SK-N-SH (cell line): ENCODE measurements at regions not wholly inside any gene's neighbourhood (a gene's known extent, or its start where the extent isn't known, plus 50 kb on each side); places are given as distances from the start of the nearest gene placed in this dataset.

Experiments
- CTCF ChIA-PET: fragments of 300-600, 350-600 bp; formaldehyde crosslinking; extraction: SDS; loops from one replicate; lab custom pipeline; 2021; lab: Yijun Ruan, JAX
- POLR2A ChIA-PET: fragments of 350-600 bp; sonication (Branson Sonifier 250); formaldehyde crosslinking; extraction: SDS; loops from one replicate; lab custom pipeline; 2020; ENCODE audit warnings: antibody characterized with exemption, inconsistent platforms; lab: Yijun Ruan, JAX
- DNase-seq: peaks from one replicate; pipeline ENCODE4 v3.0.0; 2012
- H2AFZ ChIP-seq: fragments of 200-600 bp; sonication (generic); 2 replicates; pipeline ENCODE4 v1.8.1; 2016; ENCODE audit warnings: antibody characterized with exemption, mild to moderate bottlenecking, low read depth
- H3F3A ChIP-seq: fragments of 200-600 bp; sonication (generic); replicated peaks from 2 replicates; pipeline ENCODE3; 2016; ENCODE audit warnings: antibody characterized with exemption, mild to moderate bottlenecking; ENCODE audit not compliant: insufficient read depth
- H3K27ac ChIP-seq, 2 experiments: fragments of 200-500 bp in 1 of 2; fragments of 200-600 bp in 1 of 2; sonication (Bioruptor generic) in 1 of 2; sonication (generic), shearing (Covaris generic) in 1 of 2; 2 replicates each; pipeline versions ENCODE4 v1.5.1 to v1.6.1; 2014 to 2016; ENCODE audit warnings: low read depth in 2 of 2, inconsistent platforms in 1 of 2, low read length in 1 of 2, mild to moderate bottlenecking in 1 of 2, mixed read lengths in 1 of 2
- H3K27me3 ChIP-seq: fragments of 200-600 bp; sonication (generic), shearing (Covaris generic); 2 replicates; pipeline ENCODE4 v1.6.1; 2016; ENCODE audit warnings: mixed run types; ENCODE audit not compliant: insufficient read depth
- H3K36me3 ChIP-seq, 2 experiments: fragments of 200-500 bp in 1 of 2; fragments of 200-600 bp in 1 of 2; sonication (Bioruptor generic) in 1 of 2; sonication (generic) in 1 of 2; replicated peaks in 1 of 2; 2 replicates each; pipeline versions ENCODE3 to v1.5.1; 2014 to 2016; ENCODE audit warnings: low read length in 1 of 2, mild to moderate bottlenecking in 1 of 2; ENCODE audit not compliant: insufficient read depth in 2 of 2, control insufficient read depth in 1 of 2
- H3K4me1 ChIP-seq, 2 experiments: fragments of 200-500 bp in 1 of 2; fragments of 200-600 bp in 1 of 2; sonication (Bioruptor generic) in 1 of 2; sonication (generic), shearing (Covaris generic) in 1 of 2; 2 replicates each; pipeline versions ENCODE4 v1.5.1 to v1.6.1; 2014 to 2016; ENCODE audit warnings: low read depth in 1 of 2, low read length in 1 of 2, mixed run types in 1 of 2; ENCODE audit not compliant: insufficient read depth in 2 of 2, control insufficient read depth in 1 of 2
- H3K4me2 ChIP-seq: fragments of 200-600 bp; sonication (generic), shearing (Covaris generic); 2 replicates; pipeline ENCODE4 v1.6.1; 2017; ENCODE audit warnings: mixed run types
- H3K4me3 ChIP-seq, 2 experiments: fragments of 200-500 bp in 1 of 2; fragments of 200-600 bp in 1 of 2; sonication (Bioruptor generic) in 1 of 2; sonication (generic), shearing (Covaris generic) in 1 of 2; 2 replicates each; pipeline versions ENCODE4 v1.5.1 to v1.8.1; 2014 to 2016; ENCODE audit warnings: low read depth in 2 of 2, inconsistent platforms in 1 of 2, low read length in 1 of 2, mild to moderate bottlenecking in 1 of 2, mixed read lengths in 1 of 2, moderate library complexity in 1 of 2
- H3K79me2 ChIP-seq: fragments of 200-600 bp; sonication (generic); 2 replicates; pipeline ENCODE4 v1.8.1; 2017; ENCODE audit warnings: mild to moderate bottlenecking; ENCODE audit not compliant: insufficient read depth
- H3K9ac ChIP-seq: fragments of 200-600 bp; sonication (generic); 2 replicates; pipeline ENCODE4 v1.6.1; 2017; ENCODE audit warnings: mixed run types
- H3K9me2 ChIP-seq: fragments of 200-600 bp; sonication (generic); 2 replicates; pipeline ENCODE4 v1.6.1; 2017; ENCODE audit warnings: mixed run types
- H3K9me3 ChIP-seq: fragments of 200-600 bp; sonication (generic); 2 replicates; pipeline ENCODE4 v1.6.1; 2017; ENCODE audit warnings: mixed run types, mild to moderate bottlenecking, moderate library complexity
- H4K20me1 ChIP-seq: fragments of 200-600 bp; sonication (generic); 2 replicates; pipeline ENCODE4 v1.6.1; 2017; ENCODE audit warnings: mild to moderate bottlenecking, mixed run types; ENCODE audit not compliant: insufficient read depth
- CHD2 ChIP-seq: fragments of 150-350 bp; IDR thresholded peaks from 2 replicates; pipeline ENCODE4 v1.6.1; 2018; ENCODE audit warnings: low read length; ENCODE audit not compliant: partially characterized antibody
- FOXM1 ChIP-seq: IDR thresholded peaks from 2 replicates; pipeline ENCODE4 v1.4.0; 2012; ENCODE audit warnings: low read depth, mild to moderate bottlenecking
- GABPA ChIP-seq: IDR thresholded peaks from 2 replicates; pipeline ENCODE4 v1.4.0; 2012; ENCODE audit warnings: low read depth, mild to moderate bottlenecking
- GATA2 ChIP-seq: sonication (generic); formaldehyde crosslinking; IDR thresholded peaks from 2 replicates; pipeline ENCODE4 v1.5.0; 2020; ENCODE audit warnings: mild to moderate bottlenecking, missing genetic modification reagents
- NRF1 ChIP-seq: IDR thresholded peaks from 2 replicates; pipeline ENCODE4 v1.6.1; 2012; ENCODE audit warnings: low read depth, mild to moderate bottlenecking, low read length
- TAF1 ChIP-seq: IDR thresholded peaks from 2 replicates; pipeline ENCODE4 v1.6.1; 2012; ENCODE audit warnings: low read depth, mild to moderate bottlenecking, low read length, moderate library complexity, borderline replicate concordance
- TEAD4 ChIP-seq: IDR thresholded peaks from 2 replicates; pipeline ENCODE4 v1.4.0; 2012; ENCODE audit warnings: mild to moderate bottlenecking, borderline replicate concordance; ENCODE audit not compliant: insufficient read depth
- WGBS: methylation state at CpG from one replicate; pipeline ENCODE4 v1.1.6; 2017; ENCODE audit warnings: low lambda C conversion rate; 5-methylcytosine and 5-hydroxymethylcytosine counted together
- TF ChIP-seq, protein P1 (sequence below): IDR thresholded peaks from 2 replicates; pipeline ENCODE4 v1.4.0; 2012; ENCODE audit warnings: low read depth, borderline replicate concordance
- TF ChIP-seq, protein P2 (sequence below): fragments of 200-600 bp; sonication (generic); IDR thresholded peaks from 2 replicates; pipeline ENCODE4 v1.6.1; 2017; ENCODE audit warnings: antibody characterized with exemption, mild to moderate bottlenecking, moderate library complexity

DNA sequence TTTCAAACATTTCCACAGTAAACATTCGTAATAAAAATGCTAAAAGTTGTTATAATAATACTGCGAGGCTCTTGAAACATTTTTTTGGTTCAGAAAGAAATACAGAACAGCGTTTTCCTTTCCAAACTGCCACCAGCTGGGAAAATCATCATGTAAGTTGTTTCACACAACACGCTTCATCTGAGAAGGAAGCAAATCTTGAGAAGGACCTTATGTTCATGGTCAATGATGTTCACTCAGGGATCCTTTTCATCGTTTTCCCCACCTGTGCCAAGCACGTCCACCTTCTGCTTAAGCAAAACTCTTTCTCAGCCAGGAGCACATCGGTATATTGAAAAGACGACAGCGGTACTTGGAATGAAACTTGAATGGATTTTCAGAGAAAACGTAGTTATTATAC, 274.5 kb upstream of the ELAC2 start:
- no peaks in the 10 kb centered on the region for H3K9me2 ChIP-seq
- no peak overlapping the region for H3K4me3 ChIP-seq
- H3K9me3 ChIP-seq: no peaks in the 10 kb centered on the region
- H3K27me3 ChIP-seq: peaks cover 4% of the 10 kb centered on the region
- WGBS: 29% methylated on average over 10 of the region's 10 CpGs
- no peaks in the 10 kb centered on the region for H3K4me1 ChIP-seq
- H2AFZ ChIP-seq: no peak overlapping the region
- TF ChIP-seq, protein P1, sequence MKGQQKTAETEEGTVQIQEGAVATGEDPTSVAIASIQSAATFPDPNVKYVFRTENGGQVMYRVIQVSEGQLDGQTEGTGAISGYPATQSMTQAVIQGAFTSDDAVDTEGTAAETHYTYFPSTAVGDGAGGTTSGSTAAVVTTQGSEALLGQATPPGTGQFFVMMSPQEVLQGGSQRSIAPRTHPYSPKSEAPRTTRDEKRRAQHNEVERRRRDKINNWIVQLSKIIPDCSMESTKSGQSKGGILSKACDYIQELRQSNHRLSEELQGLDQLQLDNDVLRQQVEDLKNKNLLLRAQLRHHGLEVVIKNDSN: no peak
- TF ChIP-seq GABPA: no peak
- POLR2A ChIA-PET: no interaction called here
- H3F3A ChIP-seq: no peaks in the 10 kb centered on the region
- no peaks in the 10 kb centered on the region for H3K36me3 ChIP-seq
- no peak for DNase-seq
- H3K79me2 ChIP-seq: no peaks in the 10 kb centered on the region
- H3K27ac ChIP-seq: no peak overlapping the region
- H3K4me2 ChIP-seq: no peak overlapping the region
- CTCF ChIA-PET: no interaction called here
- no peak overlapping the region for H3K9ac ChIP-seq
- no peaks in the 10 kb centered on the region for H4K20me1 ChIP-seq

DNA sequence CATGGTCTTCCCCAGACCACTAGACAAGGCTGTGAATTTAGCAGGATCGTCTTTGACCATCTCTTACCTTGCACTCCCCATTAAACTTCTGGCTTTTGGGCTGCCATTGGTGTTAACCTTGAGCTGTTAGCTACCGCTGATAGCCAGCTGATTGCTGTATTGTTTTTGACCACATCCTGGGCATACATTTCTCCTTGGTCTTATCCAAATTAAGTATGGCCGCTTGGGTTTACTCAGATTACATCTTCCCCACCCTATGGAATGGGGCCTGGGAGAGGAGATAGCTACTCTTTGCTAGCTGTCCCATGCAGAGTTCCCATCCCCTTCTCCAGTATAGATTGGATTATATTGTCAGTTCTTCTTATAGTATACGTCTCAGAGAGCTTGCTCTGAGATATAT, 270.4 kb upstream of the ELAC2 start:
- Histone ChIP-seq H3K9me2 (no peaks in the 10 kb centered on the region), H3K9me3 (no peaks in the 10 kb centered on the region), H3K27me3 (no peaks in the 10 kb centered on the region; the same call in 1 of the 2 replicates), H3K9ac (no peak overlapping the region), H3F3A (no peaks in the 10 kb centered on the region), H3K79me2 (no peaks in the 10 kb centered on the region), H3K36me3 (no peaks in the 10 kb centered on the region), H4K20me1 (no peaks in the 10 kb centered on the region), H3K4me2 (no peak overlapping the region), H3K4me3 (no peak overlapping the region), H3K27ac (no peak overlapping the region), H2AFZ (no peak overlapping the region), H3K4me1 (no peaks in the 10 kb centered on the region)
- POLR2A ChIA-PET: no interaction called here
- no peak for DNase-seq
- WGBS: 9% methylated on average over 4 of the region's 4 CpGs
- CTCF ChIA-PET: no interaction called here
- TF ChIP-seq CHD2 (no peak), TEAD4 (no peak)

DNA sequence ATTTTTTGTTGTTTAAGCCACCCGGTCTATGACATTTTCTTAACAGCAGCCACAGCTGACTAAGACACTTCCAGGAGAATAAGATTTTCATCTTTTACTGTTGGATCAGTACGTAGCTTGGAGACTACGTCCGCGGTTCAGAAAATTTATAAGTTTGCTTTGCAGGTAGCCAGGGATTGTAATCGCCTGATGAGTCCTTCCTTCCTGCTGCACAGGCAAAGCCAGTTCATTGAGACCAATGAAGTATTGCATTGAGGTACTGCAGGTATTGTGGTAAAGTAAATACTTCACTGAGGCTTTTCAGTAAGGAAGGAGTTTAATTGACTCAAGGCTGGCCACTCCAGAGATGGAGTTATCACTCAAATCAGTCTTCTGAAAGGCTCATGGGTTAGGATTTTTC, 269.4 kb upstream of the ELAC2 start:
- no peaks in the 10 kb centered on the region for H3K4me1 ChIP-seq
- POLR2A ChIA-PET: no interaction called here
- H3K4me2 ChIP-seq: no peak overlapping the region
- H3K9me2 ChIP-seq: no peaks in the 10 kb centered on the region
- H3K9ac ChIP-seq: no peak overlapping the region
- no peaks in the 10 kb centered on the region for H3K79me2 ChIP-seq
- no peaks in the 10 kb centered on the region for H3K36me3 ChIP-seq
- no peak overlapping the region for H3K27ac ChIP-seq
- H4K20me1 ChIP-seq: no peaks in the 10 kb centered on the region
- H3F3A ChIP-seq: no peaks in the 10 kb centered on the region
- DNase-seq: no peak
- H3K4me3 ChIP-seq: no peak overlapping the region
- no peaks in the 10 kb centered on the region; the same call in 1 of the 2 replicates for H3K27me3 ChIP-seq
- no peaks in the 10 kb centered on the region for H3K9me3 ChIP-seq
- no peak overlapping the region for H2AFZ ChIP-seq
- CTCF ChIA-PET: interaction anchor here (1.2 kb wide), 1 partner anchor 18 kb away, joined by 3 read pairs; no protein-coding TSS in a partner anchor
- TF ChIP-seq GATA2 (CRISPR knock-in tag) (no peak), CHD2 (no peak), NRF1 (no peak), TAF1 (no peak), GABPA (no peak), TEAD4 (no peak), FOXM1 (no peak)
- TF ChIP-seq, protein P2, sequence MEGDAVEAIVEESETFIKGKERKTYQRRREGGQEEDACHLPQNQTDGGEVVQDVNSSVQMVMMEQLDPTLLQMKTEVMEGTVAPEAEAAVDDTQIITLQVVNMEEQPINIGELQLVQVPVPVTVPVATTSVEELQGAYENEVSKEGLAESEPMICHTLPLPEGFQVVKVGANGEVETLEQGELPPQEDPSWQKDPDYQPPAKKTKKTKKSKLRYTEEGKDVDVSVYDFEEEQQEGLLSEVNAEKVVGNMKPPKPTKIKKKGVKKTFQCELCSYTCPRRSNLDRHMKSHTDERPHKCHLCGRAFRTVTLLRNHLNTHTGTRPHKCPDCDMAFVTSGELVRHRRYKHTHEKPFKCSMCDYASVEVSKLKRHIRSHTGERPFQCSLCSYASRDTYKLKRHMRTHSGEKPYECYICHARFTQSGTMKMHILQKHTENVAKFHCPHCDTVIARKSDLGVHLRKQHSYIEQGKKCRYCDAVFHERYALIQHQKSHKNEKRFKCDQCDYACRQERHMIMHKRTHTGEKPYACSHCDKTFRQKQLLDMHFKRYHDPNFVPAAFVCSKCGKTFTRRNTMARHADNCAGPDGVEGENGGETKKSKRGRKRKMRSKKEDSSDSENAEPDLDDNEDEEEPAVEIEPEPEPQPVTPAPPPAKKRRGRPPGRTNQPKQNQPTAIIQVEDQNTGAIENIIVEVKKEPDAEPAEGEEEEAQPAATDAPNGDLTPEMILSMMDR: no peak
- 59% methylated on average over 6 of the region's 6 CpGs for WGBS
